ENCODE measurements at regions not wholly inside any gene's neighbourhood (a gene's known extent, or its start where the extent isn't known, plus 50 kb on each side); places are given as distances from the start of the nearest gene placed in this dataset.

DNA sequence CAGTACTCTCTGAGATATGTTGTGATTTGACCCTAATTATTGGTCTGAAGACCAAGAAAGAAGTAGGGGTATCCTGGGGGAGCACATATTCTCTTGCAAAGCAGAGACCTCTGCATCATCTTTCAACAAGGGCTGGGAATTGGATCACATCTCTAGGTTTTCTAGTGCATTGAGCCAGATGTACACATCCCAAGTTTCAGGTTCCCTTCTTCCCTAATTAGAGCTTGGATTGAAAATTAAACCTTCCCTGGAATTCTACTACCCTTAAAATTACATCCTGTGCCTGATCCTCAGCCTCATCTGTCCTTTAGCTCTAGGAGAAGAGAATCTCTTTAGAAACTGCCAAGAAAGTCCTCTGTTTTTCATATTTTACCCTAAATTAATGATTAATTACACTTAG is 839.6 kb downstream of the SLC6A15 start:
- CTCF ChIA-PET (ENCODE audit: partially characterized antibody), result interaction anchor here (1.5 kb wide), 1 partner anchor 425 kb away, joined by 3 read pairs; no protein-coding TSS in a partner anchor
- no peaks in the 10 kb centered on the region for H3K4me1 ChIP-seq (replicated peaks in 1 of 4; ENCODE audit: control insufficient read depth in 3 of 4, insufficient read depth in 4 of 4, low read length in 3 of 4)
- no peak overlapping the region for H3K4me3 ChIP-seq (ENCODE audit: extremely low read depth in 1 of 4, insufficient read depth in 2 of 4, low read depth in 3 of 4, low read length in 4 of 4)
- H3K23me2 ChIP-seq (ENCODE audit: low read depth, low read length), result no peaks in the 10 kb centered on the region
- H2BK120ac ChIP-seq (replicated peaks; ENCODE audit: low read depth, low read length), result no peak overlapping the region
- H2BK15ac ChIP-seq (ENCODE audit: low read length), result no peak overlapping the region
- H2BK20ac ChIP-seq (ENCODE audit: low read length), result no peak overlapping the region
- no peak overlapping the region for H2BK5ac ChIP-seq (ENCODE audit: low read depth, low read length)
- FAIRE-seq (no peak), DNase-seq (ENCODE audit: low read depth in 1 of 2, low spot score in 2 of 2) (no peak)
- H3K9ac ChIP-seq (replicated peaks in 1 of 4; ENCODE audit: extremely low read depth in 1 of 4, low read depth in 3 of 4, low read length in 3 of 4), result no peak overlapping the region
- no peak overlapping the region for H2BK12ac ChIP-seq (ENCODE audit: low read depth, low read length)
- no peak overlapping the region for H3K27ac ChIP-seq (ENCODE audit: low read depth, low read length)
- H3K4me2 ChIP-seq (ENCODE audit: insufficient read depth in 1 of 2, low read depth in 2 of 2, low read length in 2 of 2), result no peak overlapping the region
- H3K4ac ChIP-seq (replicated peaks; ENCODE audit: insufficient read length, low read depth, low read length), result no peak overlapping the region
- no peaks in the 10 kb centered on the region for H3K27me3 ChIP-seq (replicated peaks in 1 of 4; ENCODE audit: control insufficient read depth in 3 of 4, extremely low read depth in 1 of 4, insufficient read depth in 3 of 4, low read length in 3 of 4)
- no peaks in the 10 kb centered on the region for H4K20me1 ChIP-seq (replicated peaks in 1 of 2; ENCODE audit: control insufficient read depth in 1 of 2, insufficient read depth in 2 of 2, low read length in 2 of 2)
- no peak for TF ChIP-seq KDM4A (IDR thresholded peaks at IDR 0.05; ENCODE audit: low read depth, low read length, severe bottlenecking)
- TF ChIP-seq CBX5 (IDR thresholded peaks at IDR 0.05; ENCODE audit: low read depth, low read length), result no peak
- H2AK5ac ChIP-seq (ENCODE audit: low read depth, low read length), result no peak overlapping the region
- no peaks in the 10 kb centered on the region for H3K79me1 ChIP-seq (ENCODE audit: low read depth, low read length)
- no peak overlapping the region for H3K14ac ChIP-seq (ENCODE audit: insufficient read length)
- no peak overlapping the region for H3K23ac ChIP-seq (ENCODE audit: insufficient read length)
- H2AFZ ChIP-seq (ENCODE audit: low read length), result no peak overlapping the region
- H3K9me3 ChIP-seq (ENCODE audit: insufficient read depth in 2 of 2, low read depth in 1 of 2, low read length in 1 of 2), result no peaks in the 10 kb centered on the region
- POLR2A ChIA-PET (ENCODE audit: partially characterized antibody), result no interaction called here
- H3K79me2 ChIP-seq (ENCODE audit: control insufficient read depth in 1 of 2, insufficient read depth in 2 of 2, low read length in 2 of 2), result no peaks in the 10 kb centered on the region
- no peak overlapping the region for H3K56ac ChIP-seq (replicated peaks; ENCODE audit: insufficient read length, low read depth, low read length)
- no peak overlapping the region for H4K5ac ChIP-seq (ENCODE audit: insufficient read length, low read depth, low read length)
- no peak overlapping the region for H4K91ac ChIP-seq (replicated peaks; ENCODE audit: insufficient read length, low read length)
- H3K36me3 ChIP-seq (ENCODE audit: control insufficient read depth in 2 of 4, insufficient read depth in 4 of 4, low read length in 3 of 4), result no peaks in the 10 kb centered on the region
- no peak overlapping the region for H4K8ac ChIP-seq (ENCODE audit: extremely low read depth, insufficient read depth, low read length)
- no peak overlapping the region for H3K18ac ChIP-seq (ENCODE audit: extremely low read depth, low read length)

Data from H1 (cell line).